ENCODE measurements at regions not wholly inside any gene's neighbourhood (a gene's known extent, or its start where the extent isn't known, plus 50 kb on each side); places are given as distances from the start of the nearest gene placed in this dataset.
A peak's percentile ranks its signal among the peaks of the same experiment; 100 is the strongest.

DNA sequence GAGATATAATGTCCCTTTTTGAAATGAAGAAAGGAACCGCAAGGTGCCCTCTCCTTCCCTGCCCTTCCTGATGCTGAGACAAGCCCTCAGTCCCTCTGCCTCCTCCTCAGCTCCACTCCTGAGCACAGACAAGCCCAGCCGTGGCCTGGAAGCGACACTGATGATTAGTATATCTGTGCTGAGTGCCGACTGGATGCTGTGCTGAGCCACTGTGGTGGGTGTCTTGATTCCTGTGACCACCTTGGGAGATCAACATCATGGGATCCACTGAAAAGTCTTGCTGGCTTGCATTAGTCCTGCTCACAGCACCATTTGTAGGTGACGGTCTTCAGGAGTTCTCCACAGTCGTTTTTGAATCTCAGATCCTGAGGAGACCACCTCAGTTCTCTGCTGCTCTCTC, 59.5 kb upstream of the HGFAC start:
- DNase-seq (ENCODE audit: low spot score) = no peak

DNA sequence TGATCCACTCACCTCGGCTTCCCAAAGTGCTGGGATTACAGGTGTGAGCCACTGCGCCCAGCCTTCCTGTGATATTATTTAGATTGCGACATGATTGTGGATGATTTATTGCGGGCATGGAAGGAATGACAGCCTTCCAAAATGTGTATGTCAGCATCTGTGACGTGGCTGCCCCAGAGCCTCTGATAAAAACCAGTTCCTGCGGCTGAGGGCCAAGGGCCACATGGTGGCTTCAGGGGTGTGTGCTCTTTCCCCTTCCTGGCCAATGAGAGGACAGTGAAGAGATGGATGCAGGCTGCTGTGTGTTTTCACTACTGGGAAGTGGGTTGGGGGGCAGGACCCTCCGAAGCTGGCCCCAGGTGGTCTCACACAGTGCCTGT, 57.4 kb upstream of the HGFAC start:
- DNase-seq (ENCODE audit: low spot score) = no peak

DNA sequence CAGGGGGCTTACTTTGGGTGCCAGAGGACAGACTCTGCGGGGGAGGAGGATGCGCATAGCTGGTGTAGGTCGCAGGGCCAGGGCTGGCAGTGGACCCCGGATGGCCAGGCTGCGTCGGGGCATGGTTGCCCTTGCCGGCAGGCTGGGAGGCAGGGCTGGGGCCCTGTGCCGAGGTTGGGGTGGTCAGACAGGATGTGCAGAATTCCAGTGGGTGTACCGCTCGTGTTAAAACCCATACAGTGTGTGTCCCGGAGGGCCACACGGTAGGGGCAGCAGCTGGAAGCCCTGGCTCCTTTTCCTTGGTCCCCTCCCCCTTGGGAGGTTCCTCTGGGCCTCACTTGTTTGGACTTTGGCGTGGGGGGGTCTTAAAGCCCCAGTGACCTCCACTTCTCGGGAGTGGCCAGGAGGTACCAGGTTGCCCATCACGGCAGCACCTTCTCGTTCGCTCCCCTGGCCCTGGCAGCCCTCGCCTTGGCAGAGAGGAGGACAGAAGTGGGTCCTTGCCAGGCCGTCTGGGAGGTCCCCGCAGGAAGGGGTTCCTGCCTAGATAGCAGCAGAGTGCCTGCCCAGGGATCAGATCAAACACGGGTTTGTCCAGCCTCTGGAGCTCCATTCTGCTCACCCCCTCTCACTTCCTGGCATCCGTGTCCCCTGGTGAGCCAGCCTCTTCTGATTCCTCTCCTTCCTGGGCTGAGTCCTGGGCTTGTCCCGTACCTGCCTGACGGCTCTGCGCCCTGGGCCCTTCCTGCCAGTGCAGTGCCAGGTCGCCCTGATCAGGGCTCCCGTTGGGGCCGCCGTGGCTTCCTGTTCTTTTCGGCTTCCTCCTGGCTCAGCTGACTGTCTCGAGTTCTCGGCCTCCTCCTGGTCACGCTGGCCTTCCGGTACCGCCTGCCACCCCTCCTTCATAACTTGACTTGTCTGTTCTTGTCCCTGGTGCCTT, 56.7 kb upstream of the HGFAC start:
- peak; percentile 65 for DNase-seq (ENCODE audit: low spot score)

DNA sequence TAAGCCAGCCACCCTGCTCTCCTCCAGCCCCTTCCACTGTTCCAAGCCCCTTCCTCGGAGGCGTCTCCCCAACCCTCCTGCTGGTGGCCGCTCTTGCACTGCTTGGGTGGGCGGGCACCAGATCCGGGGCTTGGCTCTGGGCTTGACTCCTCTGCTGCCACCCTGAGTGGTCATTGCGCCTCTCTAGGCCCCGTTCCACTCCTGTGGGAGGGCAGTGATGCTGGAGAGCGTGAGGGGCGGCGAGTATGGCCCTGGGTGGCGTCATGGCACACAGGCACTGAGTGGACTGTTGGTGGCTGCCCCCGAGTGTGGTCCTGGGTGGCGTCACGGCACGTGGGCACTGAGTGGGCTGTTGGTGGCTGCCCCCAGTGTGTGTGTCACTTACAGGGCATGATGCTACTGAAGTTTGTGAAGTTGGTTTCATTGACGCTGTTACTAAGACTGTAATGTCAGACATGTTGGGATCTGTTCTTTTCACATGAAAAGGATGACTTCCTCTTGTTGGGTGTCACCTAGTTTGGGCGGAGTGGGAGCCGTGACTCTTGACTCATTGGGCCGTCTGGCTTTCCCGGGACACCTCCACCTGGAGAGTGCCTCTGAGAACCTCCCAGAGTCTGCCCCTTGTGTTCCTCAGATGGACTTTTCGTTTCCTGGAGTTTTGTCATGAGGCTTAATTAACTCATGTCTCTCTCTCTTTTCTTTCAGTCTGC, 55.9 kb upstream of the HGFAC start:
- no peak for DNase-seq (ENCODE audit: low spot score)

DNA sequence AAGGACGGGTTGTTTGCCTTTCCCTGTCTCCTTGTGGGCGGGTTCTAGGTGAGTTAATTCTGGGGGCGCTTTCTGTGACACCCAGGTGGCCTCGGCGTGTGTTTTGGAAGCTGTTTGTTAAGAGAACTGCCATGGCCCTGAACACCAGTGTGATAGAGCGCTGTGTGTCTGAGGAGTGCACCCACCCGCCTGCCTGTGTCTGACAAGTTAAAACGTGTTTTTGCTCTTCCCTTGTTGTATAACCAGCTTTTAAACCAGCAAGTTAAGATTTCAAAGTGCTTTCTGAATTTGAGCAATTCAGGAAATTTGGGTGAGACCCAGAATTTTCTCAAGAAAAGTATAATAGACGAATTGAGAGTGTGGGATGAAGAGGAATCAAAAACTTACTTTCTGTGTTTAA, 55.2 kb upstream of the HGFAC start:
- DNase-seq (ENCODE audit: low spot score) = no peak

DNA sequence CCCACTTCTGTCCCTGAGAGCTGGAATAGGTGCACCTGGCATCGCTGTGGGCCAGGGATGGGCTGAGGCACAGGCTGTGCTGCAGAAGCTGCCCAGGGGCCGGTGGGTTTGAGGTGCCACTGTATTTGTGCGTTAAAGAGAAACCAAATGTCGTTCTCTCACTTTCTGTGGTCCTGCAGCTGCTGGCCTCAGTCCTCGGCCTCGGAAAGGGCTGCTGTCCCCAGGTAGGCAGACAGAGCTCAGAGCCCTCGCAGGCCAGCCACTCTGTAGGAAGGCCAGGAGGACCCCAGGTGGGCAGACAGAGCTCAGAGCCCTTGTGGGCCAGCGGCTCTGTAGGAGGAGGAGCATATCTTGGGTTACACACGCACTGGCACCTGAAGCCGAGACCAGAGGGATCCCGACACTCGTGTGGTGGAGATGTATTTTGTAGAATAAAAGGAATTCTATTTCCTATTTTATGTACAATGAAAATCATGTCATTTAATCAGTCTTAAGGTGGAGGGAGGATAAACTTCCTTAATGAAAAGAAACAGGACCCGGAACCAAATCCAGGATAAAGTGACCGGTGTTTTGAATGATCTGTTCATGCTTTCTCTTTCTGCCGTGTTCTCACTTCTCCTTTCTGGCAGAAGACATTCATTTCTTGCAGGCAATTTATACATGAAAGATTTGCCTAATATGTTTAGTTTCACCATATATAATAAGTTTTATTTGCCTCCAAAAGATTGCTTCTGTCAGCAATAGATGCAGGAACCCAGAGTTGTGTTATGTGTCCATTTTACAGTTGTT, 54.4 kb upstream of the HGFAC start:
- DNase-seq (ENCODE audit: low spot score) = no peak

DNA sequence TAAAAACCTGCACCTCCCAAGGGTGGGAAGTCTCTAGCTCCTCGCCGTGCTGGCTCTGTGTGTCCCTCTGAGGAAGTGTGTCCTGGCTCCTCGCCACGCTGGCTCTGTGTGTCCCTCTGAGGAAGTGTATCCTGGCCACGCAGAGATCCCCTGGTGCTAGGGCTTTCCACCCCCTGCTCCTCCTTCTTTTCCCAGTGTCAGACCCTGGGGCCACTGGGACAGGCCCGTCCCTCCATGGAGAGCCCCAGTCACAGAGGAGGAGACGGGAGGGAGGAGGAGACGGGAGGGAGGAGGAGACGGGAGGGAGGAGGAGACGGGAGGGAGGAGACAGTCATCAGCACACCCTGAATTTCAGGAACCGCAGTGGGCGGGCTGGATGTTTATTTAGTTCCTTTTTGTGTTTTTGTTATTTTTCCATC, 53.8 kb upstream of the HGFAC start:
- peak; percentile 71 for DNase-seq (ENCODE audit: low spot score)

DNA sequence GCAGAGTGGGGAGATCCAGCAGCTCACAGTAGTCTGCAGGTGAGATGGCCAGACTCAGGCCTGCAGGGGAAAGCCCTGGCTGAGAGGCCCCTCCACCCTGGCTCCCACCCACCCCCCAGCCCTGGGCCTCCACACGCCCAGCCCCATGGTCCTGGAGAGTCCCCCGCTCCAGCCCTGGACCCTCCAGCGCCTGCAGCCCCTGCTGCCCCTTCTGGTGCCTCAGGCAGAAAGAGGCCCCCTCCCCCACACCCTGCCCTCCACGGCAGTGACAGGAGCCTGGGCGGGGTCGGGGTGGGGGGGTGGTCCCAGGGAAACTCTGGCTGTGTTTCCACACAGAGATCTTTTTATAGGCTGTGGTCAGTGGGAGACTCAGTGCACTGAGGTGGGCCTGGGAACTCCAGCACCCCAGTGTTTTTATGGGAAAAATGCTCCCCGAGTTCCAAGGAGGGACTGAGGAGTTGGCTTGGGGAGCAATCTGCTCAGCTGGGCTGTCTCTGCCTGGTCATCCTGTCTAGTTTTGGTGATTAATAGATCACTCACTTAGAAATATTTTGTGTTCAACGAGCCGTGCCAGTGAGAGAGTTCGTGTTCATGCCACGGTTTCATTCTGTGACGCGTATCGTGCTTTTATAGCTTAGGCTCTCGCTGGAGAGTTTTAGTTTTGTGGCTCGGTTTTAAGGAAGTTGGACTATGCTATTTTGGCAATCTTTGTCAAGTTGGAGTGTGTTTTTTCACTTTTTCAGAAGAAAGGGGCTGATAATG, 53.1 kb upstream of the HGFAC start:
- DNase-seq (ENCODE audit: low spot score) = no peak

DNA sequence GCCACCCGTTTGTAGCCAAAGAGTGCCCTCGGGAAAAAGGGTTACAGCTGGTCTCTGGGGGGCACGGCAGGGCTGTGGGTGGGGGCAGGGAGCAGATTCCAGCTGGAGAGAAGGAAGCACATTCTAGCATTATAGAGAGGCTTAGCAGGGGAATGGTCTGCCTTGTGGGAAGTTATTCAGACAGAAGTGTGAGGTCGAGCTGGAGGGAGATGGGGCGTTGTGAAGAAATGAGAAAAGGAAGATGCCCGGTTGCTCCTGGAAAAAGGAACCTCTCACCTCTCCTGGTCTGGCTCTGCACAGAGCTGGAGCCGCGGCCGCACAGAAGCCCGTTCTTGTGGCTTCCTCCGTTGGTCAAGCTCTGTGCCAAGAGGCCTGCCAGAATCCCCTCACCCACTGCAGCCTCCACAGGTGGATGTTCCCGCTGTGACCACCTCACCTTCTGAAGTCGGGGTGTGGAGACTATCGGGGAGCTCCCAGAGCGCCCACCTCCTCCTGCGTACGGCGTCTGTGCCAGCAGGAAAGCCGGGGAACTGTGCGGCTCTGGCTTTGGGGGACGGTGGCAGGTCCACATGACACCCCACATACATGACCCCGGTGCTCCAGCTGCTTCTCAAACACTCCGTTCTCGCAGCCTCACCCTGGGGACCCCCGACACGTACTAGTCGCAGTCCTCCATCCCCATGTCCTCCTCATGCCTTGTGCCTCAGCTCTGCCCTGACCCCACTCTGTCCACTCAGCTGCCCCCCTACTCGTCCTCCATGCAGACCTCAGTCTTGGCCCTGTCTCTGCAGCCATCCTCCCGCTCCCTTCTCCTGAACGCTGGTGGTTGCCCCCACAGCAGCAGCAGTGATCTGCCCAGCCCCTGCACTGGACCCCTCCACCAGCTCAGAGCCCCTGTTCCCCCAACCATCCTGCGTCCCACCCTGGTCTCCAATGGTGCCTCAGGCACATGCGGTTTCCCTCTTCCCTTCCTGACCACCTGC, 52.2 kb upstream of the HGFAC start:
- DNase-seq (ENCODE audit: low spot score) = no peak

DNA sequence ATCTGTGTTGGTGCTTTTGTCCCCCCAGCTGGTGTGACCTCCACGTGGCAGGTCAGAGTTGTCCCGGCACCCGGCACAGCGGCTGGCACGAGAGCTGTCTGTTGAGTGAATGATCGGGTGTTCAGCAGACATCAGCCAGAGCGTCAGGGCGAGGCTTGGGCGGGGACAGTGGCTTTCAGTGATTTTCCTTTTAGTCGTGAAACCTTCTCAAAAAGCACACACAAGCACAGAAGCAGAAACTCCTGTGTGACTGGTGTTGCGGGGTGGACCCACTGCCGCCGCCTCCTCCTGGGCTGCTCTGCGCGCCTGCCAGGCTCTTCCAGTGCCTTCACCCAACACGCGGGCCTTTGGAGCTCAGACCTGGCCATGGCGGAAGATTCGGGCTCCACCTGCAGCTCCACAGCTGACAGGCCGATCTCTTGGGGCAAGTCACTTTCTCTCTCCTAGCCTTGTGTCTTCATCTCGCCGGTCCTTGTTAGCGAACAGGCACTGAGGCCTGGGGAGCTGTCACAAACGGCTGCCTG, 51.4 kb upstream of the HGFAC start:
- DNase-seq (ENCODE audit: low spot score) = no peak

DNA sequence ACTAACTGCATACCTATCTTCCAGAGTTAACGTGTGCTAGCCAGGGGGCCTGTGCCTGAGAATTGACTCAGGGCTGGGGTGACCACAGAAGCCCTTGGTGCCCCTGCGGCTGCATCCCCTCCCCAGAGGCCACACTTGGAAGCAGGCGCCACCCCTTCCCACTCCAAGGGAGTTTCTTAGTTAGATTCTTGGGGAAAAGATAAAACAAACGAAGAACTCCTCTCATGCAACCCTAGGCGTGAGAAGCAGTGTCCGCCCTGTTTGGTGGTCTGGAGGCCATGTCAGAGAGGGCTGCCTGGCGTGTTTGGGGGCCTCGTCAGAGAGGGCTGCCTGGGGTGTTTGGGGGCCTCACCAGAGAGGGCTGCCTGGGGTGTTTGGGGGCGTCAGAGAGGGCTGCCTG, 50.3 kb upstream of the HGFAC start:
- DNase-seq (ENCODE audit: low spot score) = no peak

Measured in mucosa of gallbladder (tissue), 1 donor.